PC-9 (cell line): ENCODE measurements at regions not wholly inside any gene's neighbourhood (a gene's known extent, or its start where the extent isn't known, plus 50 kb on each side); places are given as distances from the start of the nearest gene placed in this dataset.

Experiments
- CTCF ChIP-seq: fragments of 200-600 bp; sonication (generic); conservative IDR thresholded peaks from 2 replicates; pipeline ENCODE4 v1.6.1; 2017; ENCODE audit warnings: mixed run types, antibody characterized with exemption, mild to moderate bottlenecking, moderate library complexity
- EZH2 ChIP-seq: fragments of 200-600 bp; sonication (generic); IDR thresholded peaks from 2 replicates; pipeline ENCODE4 v1.8.0; 2017; ENCODE audit warnings: antibody characterized with exemption, low read depth

GRCh38 chr13:83657281-83657680, 225.0 kb downstream of the SLITRK1 start:
- no peak for TF ChIP-seq CTCF
- no peak for TF ChIP-seq EZH2
